ENCODE measurements at regions not wholly inside any gene's neighbourhood (a gene's known extent, or its start where the extent isn't known, plus 50 kb on each side); places are given as distances from the start of the nearest gene placed in this dataset.

DNA sequence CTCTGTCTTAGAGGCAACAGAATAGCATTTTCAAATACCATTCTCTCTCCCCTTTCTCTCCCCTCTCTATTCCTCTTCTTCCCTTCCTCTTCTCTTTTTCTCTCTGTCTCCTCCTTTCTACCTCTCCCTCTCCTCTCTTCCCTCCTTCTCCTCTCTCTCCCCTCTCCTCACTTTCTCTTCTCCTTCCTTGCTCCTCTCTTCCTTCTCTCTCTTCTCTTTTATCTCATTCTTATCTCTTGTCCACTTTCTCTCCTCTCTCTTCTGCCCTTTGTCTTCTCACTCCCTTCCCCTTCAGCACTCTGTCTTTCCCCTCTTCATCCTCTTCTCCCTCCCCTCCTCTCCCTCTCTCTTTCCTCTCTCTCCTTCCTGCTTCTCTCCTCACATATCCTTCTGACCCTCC is 2265.8 kb upstream of the TENM3 start:
- no peak for TF ChIP-seq ZNF274 (IDR thresholded peaks at IDR 0.05; ENCODE audit: low read depth, low read length)
- no peak for TF ChIP-seq SUZ12 (IDR thresholded peaks at IDR 0.05; ENCODE audit: extremely low read depth, insufficient read depth, insufficient read length)

All from NT2/D1 (cell line).